H9 (cell line): ENCODE measurements at regions not wholly inside any gene's neighbourhood (a gene's known extent, or its start where the extent isn't known, plus 50 kb on each side); places are given as distances from the start of the nearest gene placed in this dataset.
"Not testable (repeated sequence)": the region's sequence is repeated elsewhere in the genome, so short reads cannot be mapped to it uniquely, and the experiment has no call there.

Experiments used
- DNase-seq: peaks from one replicate; pipeline ENCODE4 v3.0.0-alpha.2; 2017
- H2AFZ ChIP-seq: one replicate; pipeline ENCODE4 v1.6.1; 2013; ENCODE audit warnings: mild to moderate bottlenecking, low read length, control low read depth, moderate library complexity
- H2AK5ac ChIP-seq: 2 replicates; pipeline ENCODE4 v1.6.1; 2013; ENCODE audit warnings: low read length, control low read depth, mixed read lengths; ENCODE audit not compliant: insufficient read length
- H2BK120ac ChIP-seq: one replicate; pipeline ENCODE4 v1.6.1; 2013; ENCODE audit warnings: low read depth, mild to moderate bottlenecking, low read length, control low read depth, inconsistent platforms; ENCODE audit not compliant: poor library complexity, severe bottlenecking
- H2BK12ac ChIP-seq: 2 replicates; pipeline ENCODE4 v1.6.1; 2013; ENCODE audit warnings: low read length, control low read depth, mixed read lengths, low read depth; ENCODE audit not compliant: insufficient read length
- H2BK15ac ChIP-seq: 2 replicates; pipeline ENCODE4 v1.6.1; 2013; ENCODE audit warnings: low read depth, low read length, control low read depth
- H2BK20ac ChIP-seq: one replicate; pipeline ENCODE4 v1.6.1; 2013; ENCODE audit warnings: low read depth, mild to moderate bottlenecking, low read length, control low read depth, inconsistent platforms; ENCODE audit not compliant: poor library complexity, severe bottlenecking
- H2BK5ac ChIP-seq: 2 replicates; pipeline ENCODE4 v1.6.1; 2013; ENCODE audit warnings: low read length, control low read depth, mixed read lengths; ENCODE audit not compliant: insufficient read length
- H3K14ac ChIP-seq: 2 replicates; pipeline ENCODE4 v1.6.1; 2013; ENCODE audit warnings: low read length, control low read depth; ENCODE audit not compliant: insufficient read depth
- H3K18ac ChIP-seq: 2 replicates; pipeline ENCODE4 v1.6.1; 2013; ENCODE audit warnings: low read depth, mild to moderate bottlenecking, mixed read lengths, low read length, control low read depth; ENCODE audit not compliant: insufficient read length
- H3K23ac ChIP-seq: 2 replicates; pipeline ENCODE4 v1.6.1; 2013; ENCODE audit warnings: low read length, control low read depth, mixed read lengths, low read depth; ENCODE audit not compliant: insufficient read length
- H3K23me2 ChIP-seq: 2 replicates; pipeline ENCODE4 v1.6.1; 2013; ENCODE audit warnings: low read depth, mild to moderate bottlenecking, mixed read lengths, low read length, control low read depth; ENCODE audit not compliant: insufficient read length, poor library complexity, severe bottlenecking
- H3K27ac ChIP-seq: 2 replicates; pipeline ENCODE4 v1.5.1; 2013; ENCODE audit warnings: low read length, control low read depth, mixed read lengths, low read depth; ENCODE audit not compliant: insufficient read length
- H3K27me3 ChIP-seq: 2 replicates; pipeline ENCODE4 v1.6.1; 2013; ENCODE audit warnings: low read length, control low read depth, inconsistent platforms; ENCODE audit not compliant: insufficient read depth
- H3K4ac ChIP-seq: 2 replicates; pipeline ENCODE4 v1.6.1; 2013; ENCODE audit warnings: low read depth, mild to moderate bottlenecking, control low read depth, inconsistent platforms, low read length, moderate library complexity
- H3K4me1 ChIP-seq: 2 replicates; pipeline ENCODE4 v1.6.1; 2013; ENCODE audit warnings: low read length, control low read depth, inconsistent platforms; ENCODE audit not compliant: insufficient read depth
- H3K4me2 ChIP-seq: 2 replicates; pipeline ENCODE4 v1.6.1; 2013; ENCODE audit warnings: low read length, control low read depth, mixed read lengths; ENCODE audit not compliant: insufficient read length, insufficient read depth
- H3K56ac ChIP-seq: 2 replicates; pipeline ENCODE4 v1.6.1; 2013; ENCODE audit warnings: low read depth, mild to moderate bottlenecking, mixed read lengths, low read length, control low read depth; ENCODE audit not compliant: insufficient read length
- H3K79me1 ChIP-seq: 2 replicates; pipeline ENCODE4 v1.6.1; 2013; ENCODE audit warnings: low read depth, mild to moderate bottlenecking, moderate library complexity, low read length, control low read depth, inconsistent platforms; ENCODE audit not compliant: insufficient read depth, poor library complexity, severe bottlenecking
- H3K79me2 ChIP-seq: 2 replicates; pipeline ENCODE4 v1.6.1; 2013; ENCODE audit warnings: low read length, control low read depth, inconsistent platforms; ENCODE audit not compliant: insufficient read depth
- H3K9ac ChIP-seq: 2 replicates; pipeline ENCODE4 v1.6.1; 2013; ENCODE audit warnings: low read length, control low read depth, mixed read lengths; ENCODE audit not compliant: insufficient read length; ENCODE audit errors: extremely low read depth
- H3K9me3 ChIP-seq: one replicate; pipeline ENCODE4 v1.6.1; 2013; ENCODE audit warnings: low read depth, low read length, inconsistent platforms; ENCODE audit not compliant: control insufficient read depth
- H3T11ph ChIP-seq: one replicate; pipeline ENCODE4 v1.6.1; 2013; ENCODE audit warnings: mild to moderate bottlenecking, low read length, control low read depth, inconsistent platforms
- H4K20me1 ChIP-seq: one replicate; pipeline ENCODE4 v1.6.1; 2013; ENCODE audit not compliant: control insufficient read depth, insufficient read length, insufficient read depth
- H4K5ac ChIP-seq: 2 replicates; pipeline ENCODE4 v1.6.1; 2013; ENCODE audit warnings: low read depth, mild to moderate bottlenecking, mixed read lengths, low read length, control low read depth; ENCODE audit not compliant: insufficient read length
- H4K8ac ChIP-seq: replicated peaks from 2 replicates; pipeline ENCODE4 v1.6.1; 2013; ENCODE audit warnings: low read length, control low read depth, mixed read lengths, low read depth; ENCODE audit not compliant: insufficient read length
- H4K91ac ChIP-seq: 2 replicates; pipeline ENCODE4 v1.6.1; 2013; ENCODE audit warnings: low read depth, mild to moderate bottlenecking, moderate library complexity, mixed read lengths, low read length, control low read depth; ENCODE audit not compliant: insufficient read length
- H3K27ac Mint-ChIP-seq, 3 experiments: 2 replicates in 2 of 3; 3 replicates in 1 of 3; pipeline ENCODE4 v1.8.0; 2020 to 2021; ENCODE audit warnings: mixed read lengths in 3 of 3, mild to moderate bottlenecking in 1 of 3, moderate library complexity in 1 of 3
- H3K27me3 Mint-ChIP-seq: 2 replicates; pipeline ENCODE4 v1.8.0; 2021; ENCODE audit warnings: low read depth, mild to moderate bottlenecking, moderate library complexity, mixed read lengths
- H3K36me3 Mint-ChIP-seq, 3 experiments: 2 replicates in 2 of 3; 3 replicates in 1 of 3; pipeline ENCODE4 v1.8.0; 2020 to 2021; ENCODE audit warnings: low read depth in 3 of 3, mixed read lengths in 3 of 3; ENCODE audit not compliant: insufficient read depth in 1 of 3
- H3K4me1 Mint-ChIP-seq, 2 experiments: 2 replicates each; pipeline ENCODE4 v1.8.0; 2020; ENCODE audit warnings: mixed read lengths in 2 of 2
- H3K4me3 Mint-ChIP-seq, 2 experiments: 2 replicates in 1 of 2; 3 replicates in 1 of 2; pipeline ENCODE4 v1.8.0; 2020 to 2021; ENCODE audit warnings: mild to moderate bottlenecking in 2 of 2, mixed read lengths in 2 of 2, moderate library complexity in 1 of 2
- H3K9me3 Mint-ChIP-seq, 2 experiments: 2 replicates in 1 of 2; 3 replicates in 1 of 2; pipeline ENCODE4 v1.8.0; 2020; ENCODE audit warnings: mild to moderate bottlenecking in 2 of 2, mixed read lengths in 2 of 2, moderate library complexity in 1 of 2
- whole genome bisulfite sequencing: extraction: QIAGEN DNeasy Blood & Tissue Kit; methylation state at CpG from one replicate; pipeline ENCODE4 v1.1.7; 2013; ENCODE audit warnings: missing lambda C conversion rate, low lambda C conversion rate, mixed read lengths; ENCODE audit not compliant: insufficient read length; ENCODE audit errors: extremely low coverage; 5-methylcytosine and 5-hydroxymethylcytosine counted together
- TF ChIP-seq, protein P1 (sequence below): fragments of 200-600 bp; sonication (generic); conservative IDR thresholded peaks from 3 replicates; pipeline ENCODE4 v1.8.0; 2021; ENCODE audit warnings: antibody characterized with exemption, mild to moderate bottlenecking

- TF ChIP-seq, protein P1, sequence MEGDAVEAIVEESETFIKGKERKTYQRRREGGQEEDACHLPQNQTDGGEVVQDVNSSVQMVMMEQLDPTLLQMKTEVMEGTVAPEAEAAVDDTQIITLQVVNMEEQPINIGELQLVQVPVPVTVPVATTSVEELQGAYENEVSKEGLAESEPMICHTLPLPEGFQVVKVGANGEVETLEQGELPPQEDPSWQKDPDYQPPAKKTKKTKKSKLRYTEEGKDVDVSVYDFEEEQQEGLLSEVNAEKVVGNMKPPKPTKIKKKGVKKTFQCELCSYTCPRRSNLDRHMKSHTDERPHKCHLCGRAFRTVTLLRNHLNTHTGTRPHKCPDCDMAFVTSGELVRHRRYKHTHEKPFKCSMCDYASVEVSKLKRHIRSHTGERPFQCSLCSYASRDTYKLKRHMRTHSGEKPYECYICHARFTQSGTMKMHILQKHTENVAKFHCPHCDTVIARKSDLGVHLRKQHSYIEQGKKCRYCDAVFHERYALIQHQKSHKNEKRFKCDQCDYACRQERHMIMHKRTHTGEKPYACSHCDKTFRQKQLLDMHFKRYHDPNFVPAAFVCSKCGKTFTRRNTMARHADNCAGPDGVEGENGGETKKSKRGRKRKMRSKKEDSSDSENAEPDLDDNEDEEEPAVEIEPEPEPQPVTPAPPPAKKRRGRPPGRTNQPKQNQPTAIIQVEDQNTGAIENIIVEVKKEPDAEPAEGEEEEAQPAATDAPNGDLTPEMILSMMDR, result no peak
- H2BK5ac ChIP-seq, result no peak overlapping the region
- no peaks in the 10 kb centered on the region for H3K23me2 ChIP-seq
- H3K14ac ChIP-seq, result no peak overlapping the region
- H3K79me2 ChIP-seq, result no peaks in the 10 kb centered on the region
- H3K4ac ChIP-seq, result no peak overlapping the region
- H2BK120ac ChIP-seq, result no peak overlapping the region
- no peak overlapping the region for H4K8ac ChIP-seq
- Mint-ChIP-seq H3K27me3 (peaks cover 2% of the 10 kb centered on the region; the same call in 1 of the 2 replicates), H3K9me3 (peaks cover 4 to 8% of the 10 kb centered on the region in 2 experiments; a peak in 3 of 5 replicates), H3K27ac (no peak overlapping the region), H3K4me3 (no peak overlapping the region), H3K4me1 (peaks cover 15 to 16% of the 10 kb centered on the region in 2 experiments), H3K36me3 (peaks cover 0 to 8% (median 0%) of the 10 kb centered on the region in 3 experiments; a peak in 2 of 7 replicates)
- no peak overlapping the region for H3K56ac ChIP-seq
- no peak overlapping the region for H3K4me2 ChIP-seq
- no peaks in the 10 kb centered on the region for H3K4me1 ChIP-seq
- no peak overlapping the region for H2BK20ac ChIP-seq
- no peaks in the 10 kb centered on the region for H3K79me1 ChIP-seq
- H4K20me1 ChIP-seq, result no peaks in the 10 kb centered on the region
- DNase-seq, result no peak
- WGBS, result no CpG with 5 or more reads among the region's 4 CpGs
- no peak overlapping the region for H3K9ac ChIP-seq
- no peak overlapping the region for H2BK12ac ChIP-seq
- H4K5ac ChIP-seq, result no peak overlapping the region
- no peak overlapping the region for H3K27ac ChIP-seq
- no peak overlapping the region for H2AK5ac ChIP-seq
- H3K9me3 ChIP-seq, result no peaks in the 10 kb centered on the region
- no peak overlapping the region for H2AFZ ChIP-seq
- no peak overlapping the region for H3T11ph ChIP-seq
- no peak overlapping the region for H3K18ac ChIP-seq
- no peaks in the 10 kb centered on the region for H3K27me3 ChIP-seq
- H2BK15ac ChIP-seq, result no peak overlapping the region
- no peak overlapping the region for H4K91ac ChIP-seq
- H3K23ac ChIP-seq, result no peak overlapping the region
Measured at GRCh38 chr5:167389537-167389936, 901.9 kb upstream of the WWC1 start.

- not testable (repeated sequence) for H2BK12ac ChIP-seq, H2BK120ac ChIP-seq, H3K4me3 Mint-ChIP-seq, H3K4ac ChIP-seq, H3K9me3 Mint-ChIP-seq, H3K23me2 ChIP-seq, H3K9ac ChIP-seq, H2AK5ac ChIP-seq, H2BK5ac ChIP-seq, H2BK20ac ChIP-seq, H3K9me3 ChIP-seq, H3K4me2 ChIP-seq, H2AFZ ChIP-seq, H4K8ac ChIP-seq, H3K27ac ChIP-seq, H3K36me3 Mint-ChIP-seq, H4K20me1 ChIP-seq, H3K14ac ChIP-seq, H3K56ac ChIP-seq, H3K27ac Mint-ChIP-seq, H3K79me1 ChIP-seq, H2BK15ac ChIP-seq, H3K4me1 ChIP-seq, H3K79me2 ChIP-seq, DNase-seq, H3K18ac ChIP-seq, H3K27me3 Mint-ChIP-seq, H3T11ph ChIP-seq, H3K23ac ChIP-seq, H4K5ac ChIP-seq, H3K27me3 ChIP-seq, H4K91ac ChIP-seq
- H3K4me1 Mint-ChIP-seq, result peaks cover 15 to 16% of the 10 kb centered on the region in 2 experiments
- no CpG with 5 or more reads among the region's 4 CpGs for WGBS
Measured at GRCh38 chr5:167391286-167391685, 900.2 kb upstream of the WWC1 start.
